SH-SY5Y (cell line): ENCODE measurements at regions not wholly inside any gene's neighbourhood (a gene's known extent, or its start where the extent isn't known, plus 50 kb on each side); places are given as distances from the start of the nearest gene placed in this dataset.

Source experiments
- GATA2 ChIP-seq: IDR thresholded peaks from 2 replicates; pipeline ENCODE4 v1.6.1; 2011; ENCODE audit warnings: mild to moderate bottlenecking, low read depth, low read length
- GATA3 ChIP-seq: IDR thresholded peaks from 2 replicates; pipeline ENCODE4 v1.6.1; 2011; ENCODE audit warnings: low read depth, mild to moderate bottlenecking, low read length, moderate library complexity

GRCh38 chr16:5480431-5481195 lies 383.0 kb upstream of the EEF2KMT start:
- no peak for TF ChIP-seq GATA2
- no peak for TF ChIP-seq GATA3

- TF ChIP-seq GATA3 (no peak), GATA2 (no peak)
Measured at GRCh38 chr16:5479926-5480325, 382.3 kb upstream of the EEF2KMT start.

- TF ChIP-seq GATA3 (no peak), GATA2 (no peak)
Measured at GRCh38 chr16:5478036-5478435, 380.4 kb upstream of the EEF2KMT start.

GRCh38 chr16:5477251-5477650 lies 379.7 kb upstream of the EEF2KMT start:
- no peak for TF ChIP-seq GATA3
- no peak for TF ChIP-seq GATA2

- TF ChIP-seq GATA3: no peak
- no peak for TF ChIP-seq GATA2
Measured at GRCh38 chr16:5472552-5472951, 375.0 kb upstream of the EEF2KMT start.

- TF ChIP-seq GATA3 (no peak), GATA2 (no peak)
Measured at GRCh38 chr16:5468488-5468887, 370.9 kb upstream of the EEF2KMT start.

GRCh38 chr16:5467552-5467951 lies 370.0 kb upstream of the EEF2KMT start:
- TF ChIP-seq GATA2 (no peak; the same call in 1 of the 2 replicates), GATA3 (peak; percentile 51)

- no peak for TF ChIP-seq GATA3
- TF ChIP-seq GATA2: no peak
Measured at GRCh38 chr16:5466551-5466950, 369.0 kb upstream of the EEF2KMT start.

GRCh38 chr16:5465714-5466113 lies 368.1 kb upstream of the EEF2KMT start:
- no peak for TF ChIP-seq GATA3
- no peak for TF ChIP-seq GATA2

- TF ChIP-seq GATA3: no peak
- no peak for TF ChIP-seq GATA2
Measured at GRCh38 chr16:5463820-5464219, 366.2 kb upstream of the EEF2KMT start.

- peak; percentile 80 for TF ChIP-seq GATA2
- TF ChIP-seq GATA3: peak; percentile 36; the same call in 1 of the 2 replicates
Measured at GRCh38 chr16:5461574-5461973, 364.0 kb upstream of the EEF2KMT start.

- no peak for TF ChIP-seq GATA3
- no peak for TF ChIP-seq GATA2
Measured at GRCh38 chr16:5461141-5461540, 363.5 kb upstream of the EEF2KMT start.

- no peak for TF ChIP-seq GATA2
- TF ChIP-seq GATA3: no peak
Measured at GRCh38 chr16:5460701-5461100, 363.1 kb upstream of the EEF2KMT start.

- no peak for TF ChIP-seq GATA3
- no peak for TF ChIP-seq GATA2
Measured at GRCh38 chr16:5459863-5460262, 362.3 kb upstream of the EEF2KMT start.

- no peak for TF ChIP-seq GATA3
- TF ChIP-seq GATA2: no peak
Measured at GRCh38 chr16:5455110-5455509, 357.5 kb upstream of the EEF2KMT start.
